Gastrocnemius medialis (tissue), 4 donors: ENCODE measurements at regions not wholly inside any gene's neighbourhood (a gene's known extent, or its start where the extent isn't known, plus 50 kb on each side); places are given as distances from the start of the nearest gene placed in this dataset.

Experiments
- POLR2A ChIP-seq, 2 donors: fragments of 450-650 bp; IDR thresholded peaks; one replicate each; pipeline ENCODE4 v1.6.1; 2017; ENCODE audit warnings: antibody characterized with exemption in 2 of 2, mild to moderate bottlenecking in 2 of 2, moderate library complexity in 2 of 2
- TF ChIP-seq, protein P1 (sequence below), 5 experiments: fragments of 450-650 bp in 3 of 5; fragments of 200-600 bp in 2 of 5; sonication (generic) in 2 of 5; IDR thresholded peaks in 4 of 5; conservative IDR thresholded peaks in 1 of 5; 1 replicate in 4 of 5; 2 replicates in 1 of 5; pipeline ENCODE4 v1.5.1; 2016 to 2019; ENCODE audit warnings: antibody characterized with exemption in 5 of 5, mild to moderate bottlenecking in 3 of 5, moderate library complexity in 3 of 5

DNA sequence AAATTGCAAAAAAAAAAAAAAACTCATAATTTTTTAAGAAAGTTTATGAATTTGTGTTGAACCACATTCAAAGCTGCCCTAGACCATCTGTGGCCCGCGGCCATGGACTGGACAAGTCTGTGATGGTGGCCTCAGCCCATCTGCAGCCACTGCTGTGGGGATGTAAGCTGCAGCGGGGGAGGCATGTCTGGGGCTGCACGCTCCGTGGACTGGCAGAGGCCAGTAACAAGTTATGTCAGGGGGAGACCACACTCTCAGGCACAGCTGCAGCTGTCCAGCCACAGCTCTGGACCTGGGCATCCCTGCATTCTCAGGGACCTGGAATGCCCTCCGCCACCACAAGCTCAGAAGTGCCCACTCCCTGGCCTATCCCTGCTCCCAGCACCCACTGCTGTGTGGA lies 1272.3 kb upstream of the CDH9 start:
- TF ChIP-seq, protein P1, sequence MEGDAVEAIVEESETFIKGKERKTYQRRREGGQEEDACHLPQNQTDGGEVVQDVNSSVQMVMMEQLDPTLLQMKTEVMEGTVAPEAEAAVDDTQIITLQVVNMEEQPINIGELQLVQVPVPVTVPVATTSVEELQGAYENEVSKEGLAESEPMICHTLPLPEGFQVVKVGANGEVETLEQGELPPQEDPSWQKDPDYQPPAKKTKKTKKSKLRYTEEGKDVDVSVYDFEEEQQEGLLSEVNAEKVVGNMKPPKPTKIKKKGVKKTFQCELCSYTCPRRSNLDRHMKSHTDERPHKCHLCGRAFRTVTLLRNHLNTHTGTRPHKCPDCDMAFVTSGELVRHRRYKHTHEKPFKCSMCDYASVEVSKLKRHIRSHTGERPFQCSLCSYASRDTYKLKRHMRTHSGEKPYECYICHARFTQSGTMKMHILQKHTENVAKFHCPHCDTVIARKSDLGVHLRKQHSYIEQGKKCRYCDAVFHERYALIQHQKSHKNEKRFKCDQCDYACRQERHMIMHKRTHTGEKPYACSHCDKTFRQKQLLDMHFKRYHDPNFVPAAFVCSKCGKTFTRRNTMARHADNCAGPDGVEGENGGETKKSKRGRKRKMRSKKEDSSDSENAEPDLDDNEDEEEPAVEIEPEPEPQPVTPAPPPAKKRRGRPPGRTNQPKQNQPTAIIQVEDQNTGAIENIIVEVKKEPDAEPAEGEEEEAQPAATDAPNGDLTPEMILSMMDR (IDR thresholded peaks at IDR 0.05 in 4 of 5, conservative IDR thresholded peaks at IDR 0.05 in 1 of 5): no peak
- no peak for TF ChIP-seq POLR2A (IDR thresholded peaks at IDR 0.05)
